HG03039 (cell line): ENCODE measurements at regions not wholly inside any gene's neighbourhood (a gene's known extent, or its start where the extent isn't known, plus 50 kb on each side); places are given as distances from the start of the nearest gene placed in this dataset.

Source experiments
- ATAC-seq: cut with Tn5 transposase; IDR thresholded peaks from one replicate; pipeline ENCODE4 v1.9.1; 2021; ENCODE audit warnings: mild to moderate bottlenecking, moderate library complexity; ENCODE audit not compliant: unreplicated experiment

DNA sequence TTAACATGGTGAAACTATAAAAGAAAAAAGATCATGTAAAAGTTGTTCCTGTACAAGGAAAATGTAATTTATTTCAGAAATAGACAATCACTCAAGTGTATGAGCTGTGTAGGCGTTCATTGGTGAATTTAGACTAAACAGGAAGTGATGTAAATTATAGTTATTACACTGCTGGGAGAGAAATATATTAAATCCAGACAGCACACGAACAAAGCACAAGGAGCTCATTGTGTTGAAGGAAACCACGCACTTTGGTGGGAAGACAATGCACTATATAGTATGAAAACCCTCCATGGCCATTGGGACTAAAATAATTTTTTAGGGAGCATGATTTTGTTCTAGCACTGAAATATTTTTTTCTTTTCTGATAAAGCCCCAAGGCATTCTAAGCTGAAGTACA is 450.5 kb downstream of the KLF12 start:
- ATAC-seq: no peak

DNA sequence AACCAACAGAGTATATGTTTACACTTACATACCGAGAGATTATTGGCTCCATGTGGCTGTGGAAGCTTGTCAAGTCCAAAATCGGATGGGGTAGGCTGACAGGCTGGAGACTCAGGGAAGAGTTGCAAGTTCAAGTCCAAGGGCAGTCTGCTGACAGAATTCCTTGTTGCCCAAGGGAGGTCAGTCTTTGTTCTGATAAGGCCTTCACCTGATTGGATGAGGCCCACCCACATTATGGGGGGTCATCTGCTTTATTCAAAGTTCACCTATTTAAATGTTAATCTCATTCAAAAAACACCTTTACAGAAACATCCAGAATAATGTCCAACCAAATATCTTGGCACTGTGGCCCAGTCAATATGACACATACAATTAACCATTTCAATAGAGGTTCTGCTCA is 452.4 kb downstream of the KLF12 start:
- no peak for ATAC-seq

DNA sequence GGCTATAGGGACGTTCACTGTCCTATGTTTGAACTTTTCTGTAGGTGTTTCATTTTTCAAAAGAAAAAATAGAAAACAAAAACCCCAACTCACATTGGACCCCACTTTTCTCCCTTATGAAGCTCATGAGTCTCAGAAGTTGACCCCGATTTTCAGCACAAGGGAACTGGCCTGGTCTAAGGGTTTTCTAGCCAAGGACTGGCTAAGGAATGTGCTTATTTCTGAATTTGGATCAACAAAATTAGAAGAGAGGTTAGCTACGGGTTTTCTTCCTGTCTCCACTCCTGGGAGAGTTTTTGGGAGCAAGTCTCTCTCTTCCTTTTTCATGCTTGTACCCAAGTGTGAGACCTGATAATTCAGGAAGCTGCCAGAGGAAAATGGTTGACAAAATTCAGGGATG is 453.2 kb downstream of the KLF12 start:
- ATAC-seq: no peak

DNA sequence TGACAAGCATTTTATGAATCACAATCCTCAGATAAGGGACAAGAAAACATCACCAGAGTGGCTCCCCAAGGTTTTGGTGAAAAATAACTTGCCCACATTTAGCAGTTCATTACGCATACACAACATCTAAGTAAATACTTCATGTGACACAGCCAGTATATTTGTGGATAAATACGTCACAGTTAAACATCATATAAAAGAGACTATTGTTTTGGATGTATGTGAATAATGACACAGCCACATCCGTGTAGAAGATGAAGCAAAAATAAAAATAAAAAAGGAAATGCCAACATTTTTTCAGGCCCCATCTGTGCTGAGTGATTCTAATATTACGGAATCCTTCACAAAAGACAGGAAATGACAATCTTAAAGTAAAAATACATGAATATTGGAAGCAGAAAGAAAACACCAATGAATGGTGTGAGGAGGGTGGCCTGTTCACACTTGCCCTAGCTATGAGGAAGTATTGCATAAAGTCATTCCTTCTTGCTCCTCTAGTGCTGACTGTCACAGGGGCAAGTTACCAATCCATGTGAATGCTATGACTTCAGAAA is 457.1 kb downstream of the KLF12 start:
- no peak for ATAC-seq

DNA sequence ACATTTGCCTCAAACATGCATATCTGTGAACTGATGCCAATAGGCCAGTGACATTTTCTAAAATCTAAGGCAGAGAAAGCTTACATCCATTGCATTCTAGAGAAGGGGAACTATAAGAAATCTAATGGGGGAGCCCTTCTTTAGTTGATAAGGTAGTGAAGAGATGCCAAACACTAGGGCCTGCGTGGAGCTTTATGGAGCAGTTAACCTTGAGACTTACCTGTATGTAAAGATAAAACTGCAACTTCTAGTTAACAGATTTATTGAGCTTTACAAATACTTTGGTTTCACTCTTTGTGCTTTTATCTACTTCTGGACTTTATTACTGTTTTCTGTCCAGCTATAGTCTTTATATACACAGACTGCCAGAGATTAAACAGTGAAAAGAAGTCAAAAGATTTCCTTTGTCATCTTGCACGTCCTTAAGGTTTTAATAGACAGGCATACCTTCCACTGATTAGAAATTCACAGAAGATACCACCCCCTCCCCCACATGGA is 457.6 kb downstream of the KLF12 start:
- ATAC-seq: no peak

DNA sequence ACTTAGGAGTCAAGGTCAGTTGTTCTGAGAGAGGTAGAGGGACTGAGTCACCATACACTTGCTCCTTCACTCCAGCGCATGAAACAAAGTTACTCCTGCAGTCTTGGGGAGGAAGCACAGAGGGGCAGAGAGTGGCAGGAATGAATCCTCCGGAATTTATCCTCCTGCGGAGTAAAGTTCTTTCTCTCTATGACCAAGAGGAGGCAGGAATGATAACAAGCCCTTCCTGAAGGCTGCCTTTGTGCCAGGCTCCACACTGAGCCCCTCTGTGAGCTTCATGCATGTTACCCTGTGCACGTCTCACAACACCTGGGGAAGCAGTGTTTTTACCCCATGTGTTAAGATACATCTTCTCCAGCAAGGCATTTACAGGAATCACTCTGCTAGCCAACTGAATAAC is 458.4 kb downstream of the KLF12 start:
- ATAC-seq: no peak

DNA sequence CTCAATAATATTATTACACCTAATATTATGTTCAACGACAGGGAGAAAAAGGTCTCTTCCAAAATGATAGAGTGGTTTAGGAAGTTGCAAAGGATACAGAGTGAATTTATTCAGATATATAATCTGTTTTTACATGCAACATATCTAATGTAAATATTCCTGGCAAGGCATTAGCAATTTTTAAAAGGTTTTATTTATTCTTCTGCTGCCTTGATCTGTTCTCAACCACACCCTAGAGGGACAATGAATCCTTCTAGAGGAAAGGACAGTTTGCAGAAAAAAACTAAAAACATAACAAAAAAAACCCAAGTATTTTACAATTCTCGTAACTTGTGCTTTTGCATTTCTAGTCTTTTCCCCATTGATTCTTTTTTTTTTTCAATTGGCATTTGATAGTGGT is 459.6 kb downstream of the KLF12 start:
- no peak for ATAC-seq

DNA sequence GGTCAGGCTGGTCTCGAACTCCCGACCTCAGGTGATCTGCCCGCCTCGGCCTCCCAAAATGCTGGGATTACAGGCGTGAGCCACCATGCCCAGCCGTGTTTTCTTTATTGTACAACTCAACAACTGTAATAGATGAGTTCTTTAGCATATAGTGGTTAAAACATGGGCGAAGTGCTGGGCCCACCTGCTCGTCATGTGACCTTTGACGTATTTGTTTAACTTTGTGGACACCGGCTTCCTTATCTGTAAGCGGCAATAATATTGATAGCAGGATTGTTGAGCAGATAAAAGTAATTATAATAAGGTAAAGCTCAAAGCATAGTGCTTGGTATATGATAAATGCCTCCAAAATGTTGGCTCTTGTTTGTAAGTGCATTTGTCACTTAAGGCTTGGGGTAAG is 460.3 kb downstream of the KLF12 start:
- ATAC-seq: no peak

DNA sequence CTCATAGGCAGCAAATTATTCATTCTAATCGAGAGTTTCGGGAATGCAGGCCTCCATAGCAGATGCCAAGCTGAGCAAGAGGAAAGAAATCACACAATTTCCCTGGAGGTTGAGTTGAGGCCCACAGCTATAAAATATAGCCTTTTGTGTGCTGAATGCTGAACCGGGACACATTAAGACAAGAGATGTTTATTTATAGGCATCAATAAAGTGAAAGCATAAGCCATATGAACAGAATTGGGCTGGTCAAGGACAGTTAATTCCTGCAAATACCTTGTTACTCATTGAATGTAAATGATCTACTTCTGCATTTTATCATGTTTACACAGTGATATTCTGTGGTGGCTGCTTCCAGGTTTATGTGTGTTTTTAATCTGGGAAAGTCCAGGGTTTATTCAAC is 461.7 kb downstream of the KLF12 start:
- ATAC-seq: no peak

DNA sequence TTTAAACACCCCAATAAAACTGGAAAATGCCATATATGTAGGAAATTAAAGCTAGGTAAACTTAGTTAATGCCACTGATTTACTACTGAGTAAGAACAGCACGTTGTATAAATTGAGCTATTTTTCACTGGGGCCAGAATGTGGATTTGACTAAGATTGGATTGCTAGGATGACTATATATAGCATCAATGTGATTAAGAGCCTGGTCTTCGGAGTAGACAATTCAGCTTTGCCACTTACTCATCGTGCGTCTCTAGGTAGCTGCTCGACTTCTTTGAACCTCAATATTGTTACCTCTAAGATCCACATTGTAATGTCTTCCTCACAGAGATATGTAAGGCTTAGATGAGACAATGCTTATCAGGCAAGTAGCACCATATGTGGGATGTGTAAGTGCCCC is 462.5 kb downstream of the KLF12 start:
- no peak for ATAC-seq

DNA sequence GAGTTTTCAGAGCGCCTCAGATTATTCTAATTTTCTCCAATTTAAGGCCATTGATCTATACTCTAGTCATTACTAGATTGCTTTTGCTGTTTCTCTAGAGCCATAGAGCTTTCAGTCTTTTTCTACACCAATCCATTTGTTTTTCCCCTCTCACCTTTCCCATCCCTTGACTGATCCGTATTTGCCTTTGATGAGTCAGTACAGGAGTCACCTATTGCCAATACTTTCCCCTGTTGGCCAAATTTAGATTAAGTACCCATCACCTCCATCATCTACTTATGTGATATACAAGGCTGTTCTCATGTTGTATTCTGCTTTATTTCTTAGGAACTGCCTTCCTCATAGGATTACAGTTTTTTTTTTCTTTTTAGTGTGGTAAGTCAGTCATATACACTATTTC is 463.2 kb downstream of the KLF12 start:
- ATAC-seq: no peak

DNA sequence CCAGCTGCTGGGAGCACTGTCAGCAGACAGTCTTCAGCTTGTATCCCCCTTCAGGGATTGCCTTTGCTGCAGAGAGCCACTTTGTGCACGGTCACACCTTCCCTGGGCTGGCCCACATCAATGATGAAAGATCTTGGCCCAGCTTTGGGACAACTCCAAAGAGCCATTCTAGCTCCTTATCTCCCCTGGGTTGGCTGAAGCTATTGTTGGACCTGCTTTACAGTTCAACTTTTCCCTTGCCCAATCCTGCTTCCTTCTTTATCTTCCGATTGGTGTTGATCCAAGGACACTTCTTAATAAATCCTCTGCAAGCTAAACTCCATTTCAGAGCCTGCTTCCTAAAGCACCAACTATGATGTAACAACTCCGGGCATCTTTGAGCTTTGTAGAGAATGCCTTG is 466.4 kb downstream of the KLF12 start:
- no peak for ATAC-seq

DNA sequence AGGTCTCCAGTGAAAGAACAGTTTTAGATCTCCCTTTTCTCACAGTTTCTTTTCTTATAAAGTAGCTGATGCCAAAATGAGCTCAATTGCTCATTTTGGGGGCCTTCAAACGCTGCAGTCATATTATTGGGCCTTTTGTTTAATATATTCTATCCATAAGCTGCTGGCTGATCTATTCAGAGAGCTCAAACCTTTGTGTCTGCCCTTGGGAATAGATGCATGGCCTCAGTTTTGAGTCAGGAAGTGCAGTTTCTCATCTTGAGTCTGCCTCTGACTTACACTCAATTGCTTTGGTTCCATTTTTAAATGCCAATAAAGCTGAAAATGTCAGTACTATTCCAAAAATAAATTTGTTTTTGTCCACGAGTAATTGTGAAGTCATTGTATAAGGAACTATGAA is 468.9 kb downstream of the KLF12 start:
- ATAC-seq: no peak

DNA sequence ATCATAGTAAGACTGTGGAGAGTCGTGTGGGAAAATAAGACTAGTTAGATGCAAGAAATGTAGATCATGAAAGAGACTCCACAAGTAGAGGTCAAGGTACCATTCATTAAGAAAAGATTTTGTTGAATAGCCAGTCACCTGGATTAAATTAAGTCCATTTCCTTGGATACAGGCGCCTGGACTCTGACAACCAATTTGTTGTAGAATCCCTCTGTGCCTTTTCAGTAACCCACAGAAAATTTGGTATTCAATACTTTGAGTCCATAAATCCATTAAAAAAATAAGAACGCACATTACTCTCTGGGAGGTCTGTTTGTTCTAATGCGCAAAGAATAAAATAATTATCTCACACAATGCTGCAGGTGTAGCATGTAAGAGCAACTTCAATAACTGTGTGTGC is 469.4 kb downstream of the KLF12 start:
- no peak for ATAC-seq

DNA sequence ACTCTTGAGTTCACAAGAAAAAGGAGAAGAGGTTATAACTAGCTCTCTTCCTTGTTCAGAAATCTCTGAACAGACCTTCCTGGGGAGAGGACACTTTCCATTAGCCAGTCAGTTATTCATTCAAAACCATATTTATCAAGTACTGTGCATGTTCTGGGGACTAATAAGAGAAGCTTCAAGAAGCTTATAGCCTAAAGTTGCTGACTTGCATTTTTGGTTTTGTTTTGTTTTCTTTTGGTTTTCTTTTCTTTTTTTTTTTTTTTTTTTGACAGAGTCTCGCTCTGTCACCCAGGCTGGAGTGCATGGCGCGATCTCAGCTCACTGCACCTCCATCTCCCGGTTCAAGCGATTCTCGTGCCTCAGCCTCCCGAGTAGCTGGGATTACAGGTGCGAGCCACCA is 471.4 kb downstream of the KLF12 start:
- ATAC-seq: no peak

DNA sequence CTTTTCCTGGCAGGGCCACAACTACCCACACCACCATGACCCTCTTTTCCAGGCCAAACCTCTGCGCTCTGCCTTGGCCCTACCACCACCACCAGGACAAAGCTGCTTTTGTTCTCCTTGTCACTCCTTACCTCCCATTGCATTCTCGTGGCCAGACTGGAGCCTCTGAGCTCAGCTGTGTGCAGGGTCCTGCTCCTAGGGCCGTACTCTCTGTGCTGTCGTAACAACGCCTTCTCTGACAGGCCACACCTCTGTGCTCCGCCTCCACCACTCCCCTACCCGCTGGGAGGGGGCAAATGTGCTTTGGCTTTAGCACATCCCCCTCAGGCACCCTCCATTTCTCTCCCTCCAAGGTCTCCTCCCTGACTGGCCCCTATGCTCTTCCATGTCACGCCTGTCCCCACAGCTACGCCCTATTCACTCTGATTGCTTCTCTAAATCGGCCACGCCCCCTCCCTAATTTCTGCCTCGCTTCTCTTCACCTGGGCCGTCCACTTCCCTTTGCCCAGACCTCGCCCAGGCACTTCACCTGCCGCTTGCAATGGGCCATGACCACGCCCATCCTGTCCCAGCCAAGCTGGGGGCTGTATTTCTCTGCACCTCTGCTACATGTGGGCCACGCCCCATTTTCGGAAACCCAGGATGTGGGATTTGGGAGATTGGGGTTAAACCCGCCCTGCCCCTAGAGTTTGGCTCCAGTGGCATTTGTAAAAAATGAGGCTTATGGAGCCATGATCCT is 472.3 kb downstream of the KLF12 start:
- ATAC-seq: no peak

DNA sequence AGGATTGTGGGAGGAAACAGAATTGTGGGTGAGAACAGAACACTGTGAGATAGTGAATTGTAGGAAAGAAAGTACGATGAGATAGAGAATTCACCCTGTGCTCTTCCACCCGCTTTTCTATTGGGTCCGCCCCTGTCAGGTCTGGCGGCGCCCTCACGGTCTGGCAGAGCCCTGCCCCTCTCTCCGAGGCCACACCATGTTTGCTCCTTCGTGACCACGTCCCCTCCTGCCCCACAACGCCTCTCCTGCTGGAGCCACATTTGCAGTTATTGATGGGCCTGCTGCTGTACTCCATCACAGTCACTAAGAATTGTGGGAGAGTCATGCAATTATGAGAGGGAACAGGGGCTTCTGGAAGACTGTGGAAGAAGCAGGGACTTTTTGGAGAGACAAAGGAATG is 473.1 kb downstream of the KLF12 start:
- no peak for ATAC-seq

DNA sequence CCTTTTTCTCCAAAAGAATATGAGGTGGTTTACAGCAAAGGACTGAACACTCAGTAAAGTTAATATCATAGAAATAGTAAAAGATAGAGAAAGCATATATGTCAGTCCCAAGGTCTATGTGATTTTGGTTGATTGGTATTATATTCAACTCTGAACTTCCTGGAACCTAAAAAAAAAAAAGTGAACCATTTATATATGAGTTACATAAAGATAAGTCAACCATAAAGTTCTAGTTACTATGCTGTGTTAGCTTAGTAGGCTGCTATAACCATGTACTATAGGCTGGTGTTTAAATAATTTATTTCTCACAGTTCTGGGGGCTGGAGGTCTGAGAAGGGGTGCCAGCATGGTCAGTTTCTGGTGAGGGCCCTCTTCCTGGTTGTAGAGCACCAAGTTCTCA is 475.6 kb downstream of the KLF12 start:
- ATAC-seq: no peak

DNA sequence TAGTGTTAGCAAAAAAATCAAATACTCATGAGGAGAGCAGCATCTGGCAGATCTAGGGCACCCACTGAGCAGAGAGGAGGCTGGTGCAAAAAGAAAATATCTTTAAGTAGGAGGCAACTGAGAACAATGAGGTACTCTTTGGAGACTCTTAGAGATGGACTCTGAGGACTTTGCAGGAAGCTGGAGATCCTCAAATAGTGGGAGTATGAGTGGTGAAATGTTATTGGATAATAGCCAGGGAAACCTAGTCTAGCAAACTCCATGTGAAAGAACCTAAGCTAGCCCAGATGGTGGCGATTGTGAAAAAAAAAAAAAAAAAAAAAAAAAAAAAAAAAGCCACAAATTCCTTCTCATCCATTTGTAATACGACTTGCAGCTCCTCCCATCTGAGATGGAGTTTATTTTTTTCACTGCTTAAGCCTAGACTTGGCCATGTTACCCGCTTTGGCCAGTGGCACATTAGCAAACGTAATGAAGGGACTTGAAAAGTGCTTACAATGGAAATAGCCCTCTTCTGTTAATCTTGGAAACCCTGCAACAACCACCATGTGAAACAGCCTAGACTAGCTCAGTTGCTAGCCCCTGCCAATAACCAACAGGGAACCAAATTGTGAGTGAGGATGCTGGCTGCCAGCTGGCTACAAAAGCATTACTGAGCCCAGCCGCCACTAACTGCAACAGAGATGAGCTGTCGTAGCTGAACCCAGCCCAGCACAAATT is 476.2 kb downstream of the KLF12 start:
- ATAC-seq: no peak

DNA sequence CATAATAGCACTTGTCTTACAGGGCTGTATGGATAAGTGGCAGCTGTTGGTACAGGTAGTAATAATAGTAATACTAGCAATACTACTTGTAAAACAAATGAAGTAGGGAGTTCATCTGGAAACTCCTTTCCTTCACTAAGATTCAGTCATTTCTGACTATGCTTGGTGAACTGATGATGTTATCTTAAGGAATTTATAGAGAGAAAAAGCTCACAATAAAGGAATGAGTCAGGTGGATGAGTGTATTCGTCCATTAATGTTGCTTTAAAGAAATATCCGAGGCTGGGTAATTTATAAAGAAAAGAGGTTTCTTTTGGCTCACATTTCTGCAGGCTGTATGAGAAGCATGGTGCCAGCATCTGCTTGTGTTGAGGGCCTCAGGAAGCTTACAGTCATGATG is 477.3 kb downstream of the KLF12 start:
- ATAC-seq: no peak

DNA sequence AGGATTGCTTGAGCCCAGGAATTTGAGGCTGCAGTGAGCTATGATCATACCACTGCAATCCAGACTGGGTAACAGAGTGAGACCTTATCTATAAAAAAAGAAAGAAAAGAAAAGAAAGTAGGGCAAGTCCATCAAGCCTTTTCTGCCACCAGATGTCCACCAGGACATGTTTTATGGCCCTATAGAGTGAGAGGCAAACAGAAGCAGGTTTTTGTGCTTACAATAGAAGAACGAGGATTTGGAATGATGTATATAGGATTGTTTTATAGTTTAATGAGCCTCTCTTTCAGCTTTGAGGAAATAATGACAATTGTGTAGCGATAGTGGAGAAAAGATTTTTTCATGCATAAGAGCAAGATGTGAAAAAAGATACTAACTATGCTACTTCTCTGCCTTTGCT is 480.5 kb downstream of the KLF12 start:
- no peak for ATAC-seq

DNA sequence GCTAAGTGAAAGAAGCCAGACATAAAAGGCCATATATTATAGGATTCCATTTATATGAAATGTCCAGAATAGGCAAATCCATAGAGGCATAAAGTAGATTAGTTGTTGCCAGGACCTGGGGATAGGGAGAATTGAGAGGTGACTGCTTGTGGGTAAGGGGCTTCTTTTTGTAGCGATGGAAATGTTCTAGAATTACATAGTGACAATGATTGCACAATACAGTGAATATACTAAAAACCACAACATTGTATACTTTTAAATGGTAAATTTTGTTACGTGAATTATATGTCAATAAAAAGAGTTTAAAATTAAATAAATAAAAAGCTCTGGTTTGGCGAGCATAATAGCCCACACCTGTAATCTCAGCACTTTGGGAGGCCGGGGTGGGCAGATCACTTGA is 486.8 kb downstream of the KLF12 start:
- ATAC-seq: no peak
